Stimulated activated CD4-positive, alpha-beta T cell treated with anti-CD3 and anti-CD28 coated beads, Interleukin-12 subunit alpha, Interleukin-12 subunit beta, amount 100 ng/mL, for 48 hours (primary cell): ENCODE measurements at regions not wholly inside any gene's neighbourhood (a gene's known extent, or its start where the extent isn't known, plus 50 kb on each side); places are given as distances from the start of the nearest gene placed in this dataset.
"Not testable (repeated sequence)": the region's sequence is repeated elsewhere in the genome, so short reads cannot be mapped to it uniquely, and the experiment has no call there.

Experiments
- DNase-seq, 3 donors: peaks; one replicate each; pipeline ENCODE4 v3.0.0-alpha.2; 2020; ENCODE audit warnings: low read depth in 2 of 3, low spot score in 1 of 3

- no peak for DNase-seq
These were observed 215.1 kb downstream of the RBM26 start for GRCh38 chr13:79190932-79191331.

GRCh38 chr13:79187917-79188690 is 218.0 kb downstream of the RBM26 start:
- no peak for DNase-seq

DNA sequence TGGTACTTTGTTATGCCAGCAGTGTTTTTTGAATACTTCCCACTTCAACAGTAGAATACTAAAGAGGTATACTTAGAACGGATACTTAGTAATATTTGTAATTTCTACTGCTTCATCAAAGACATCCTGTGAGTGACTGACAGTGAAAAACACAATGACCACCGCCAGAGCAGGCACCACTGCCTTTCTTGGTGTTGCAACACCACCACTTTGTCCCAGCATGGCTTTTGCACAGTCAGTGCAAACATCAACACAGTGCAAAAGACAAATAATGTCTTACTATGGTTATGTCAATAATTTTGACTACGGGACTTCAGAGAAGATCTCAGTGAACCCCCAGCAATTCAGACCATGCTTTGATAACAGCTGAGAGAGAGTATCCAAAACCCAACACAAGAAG is 220.5 kb downstream of the RBM26 start:
- DNase-seq, result no peak

DNA sequence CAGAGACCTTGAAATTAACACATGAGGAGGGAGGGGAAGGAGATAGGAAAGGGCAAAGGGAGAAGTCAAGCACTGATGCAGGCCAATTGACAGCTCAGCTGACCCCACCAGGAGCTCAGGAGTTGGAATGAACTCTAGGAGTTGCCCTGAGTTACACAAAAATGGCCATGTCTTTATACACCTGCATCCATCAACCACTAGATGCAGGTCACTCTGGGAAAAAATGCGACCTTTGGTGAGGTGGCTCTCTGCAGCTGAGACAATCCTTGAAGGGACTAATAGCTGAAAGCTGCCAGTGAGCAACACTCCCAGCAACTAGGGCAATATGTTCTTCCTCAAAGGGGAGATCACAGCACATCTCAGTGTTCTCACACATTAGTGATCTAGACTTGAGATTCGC is 222.8 kb downstream of the RBM26 start:
- no peak for DNase-seq

DNA sequence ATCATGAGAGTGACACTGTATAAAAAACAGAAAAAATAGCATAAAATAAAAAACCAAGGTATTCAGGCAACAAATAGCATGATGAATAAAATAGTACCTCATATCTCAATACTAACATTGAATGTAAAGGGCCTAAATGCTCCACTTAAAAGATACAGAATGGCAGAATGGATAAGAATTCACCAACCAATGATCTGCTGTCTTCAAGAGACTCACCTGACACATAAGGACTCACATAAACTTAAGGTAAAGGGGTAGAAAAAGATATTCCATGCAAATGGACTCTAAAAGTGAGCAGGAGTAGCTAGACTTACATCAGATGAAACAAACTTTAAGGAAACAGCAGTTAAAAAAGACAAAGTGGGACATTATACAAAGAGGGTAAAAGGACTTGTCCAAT is 232.4 kb downstream of the RBM26 start:
- not testable (repeated sequence) for DNase-seq

DNA sequence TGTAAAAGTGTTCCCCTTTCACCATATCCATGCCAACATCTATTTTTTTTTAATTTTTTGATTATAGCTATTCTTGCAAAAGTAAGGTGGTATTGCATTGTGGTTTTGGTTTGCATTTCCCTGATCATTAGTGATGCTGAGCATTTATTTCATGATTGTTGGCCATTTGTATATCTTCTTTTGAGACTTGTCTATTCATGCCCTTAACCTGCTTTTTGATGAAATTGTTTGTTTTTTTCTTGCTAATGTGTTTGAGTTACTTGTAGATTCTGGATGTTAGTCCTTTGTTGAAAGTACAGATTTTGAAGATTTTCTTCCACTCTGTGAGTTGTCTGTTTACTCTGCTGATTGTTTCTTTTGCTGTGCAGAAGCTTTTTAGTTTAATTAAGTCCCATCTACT is 233.1 kb downstream of the RBM26 start:
- not testable (repeated sequence) for DNase-seq

DNA sequence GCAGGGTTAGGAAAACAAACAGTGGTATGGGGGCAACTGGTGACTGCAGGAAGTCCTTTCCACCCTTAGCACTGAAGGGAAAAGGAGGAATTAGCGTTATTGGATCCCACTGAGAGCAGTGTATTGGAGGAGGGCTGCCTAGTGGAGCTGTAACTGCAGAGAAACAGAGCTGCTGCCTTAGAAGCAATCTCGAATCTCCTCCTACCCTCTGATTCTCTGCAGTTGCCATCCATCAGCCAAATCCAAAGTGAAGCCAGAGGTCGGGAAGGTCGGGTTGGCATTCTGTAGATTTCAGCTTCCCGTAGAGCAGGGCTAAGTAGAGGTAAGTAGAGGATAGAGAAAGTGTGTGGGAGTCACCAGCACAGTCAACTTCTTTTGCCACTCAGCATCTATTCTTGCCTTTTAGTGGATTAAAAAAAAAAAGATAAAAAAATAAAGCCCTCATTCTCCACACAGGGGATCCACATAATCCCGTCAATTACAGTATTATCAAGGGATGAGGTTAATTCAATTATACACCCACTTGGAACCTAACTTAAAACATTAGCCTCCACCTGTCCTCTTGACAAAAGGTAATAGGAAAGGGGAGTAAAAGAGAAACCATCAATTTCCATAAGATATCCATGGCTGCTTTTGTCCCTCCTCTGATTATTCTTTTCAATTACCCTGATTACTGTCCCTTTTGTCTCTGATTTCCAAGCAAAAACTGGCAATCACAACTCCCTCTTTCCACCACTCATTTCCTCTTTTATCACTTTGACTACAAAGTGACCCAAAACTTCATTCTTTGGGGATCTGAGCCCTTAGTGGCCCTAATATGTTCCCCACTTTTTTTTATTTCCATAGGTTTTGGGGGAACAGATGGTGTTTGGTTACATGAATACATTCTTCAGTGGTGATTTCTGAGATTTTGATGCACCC is 234.7 kb downstream of the RBM26 start:
- no peak for DNase-seq

DNA sequence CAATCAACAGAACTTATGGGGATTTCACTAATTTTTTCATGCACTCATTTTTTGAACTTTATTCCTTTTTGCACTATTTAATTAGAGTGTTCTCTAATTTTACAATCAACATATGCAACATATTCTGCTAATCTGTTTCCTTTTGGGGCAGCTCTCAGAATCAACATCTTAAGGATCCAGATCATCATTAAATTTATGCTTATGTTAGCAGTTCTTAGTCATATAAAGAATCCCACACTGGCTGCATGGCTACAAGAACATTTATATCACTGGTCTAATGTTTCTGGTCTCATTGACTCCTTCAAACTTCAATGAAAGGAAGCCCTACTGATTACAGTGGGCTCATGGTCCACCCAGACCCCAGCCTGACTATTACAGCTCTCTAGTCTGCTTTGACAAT is 245.2 kb downstream of the RBM26 start:
- no peak for DNase-seq

GRCh38 chr13:79155883-79156282 is 250.2 kb downstream of the RBM26 start:
- no peak for DNase-seq

GRCh38 chr13:79149210-79149609 is 256.8 kb downstream of the RBM26 start:
- DNase-seq, result no peak

- DNase-seq, result no peak
These were observed 265.0 kb downstream of the RBM26 start for GRCh38 chr13:79141082-79141481.

DNA sequence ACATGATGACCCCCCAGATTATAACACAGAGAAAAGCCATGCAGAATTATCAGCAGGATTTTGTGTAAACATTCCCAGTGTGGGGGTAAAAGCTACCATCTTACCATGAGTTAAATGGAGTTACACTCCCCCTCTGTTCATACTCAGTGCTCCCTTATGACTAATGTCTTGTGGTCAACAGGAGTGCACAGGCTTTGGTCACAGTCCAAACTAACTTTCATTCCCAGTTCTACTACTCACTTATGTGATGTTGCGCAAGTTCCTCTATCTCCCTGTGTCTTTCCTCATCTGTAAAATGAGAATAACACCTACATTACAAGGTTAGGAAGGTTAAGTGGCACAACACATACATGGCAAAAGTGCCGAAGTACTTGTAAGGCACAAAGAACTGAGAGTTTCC is 277.9 kb downstream of the RBM26 start:
- DNase-seq, result no peak

DNA sequence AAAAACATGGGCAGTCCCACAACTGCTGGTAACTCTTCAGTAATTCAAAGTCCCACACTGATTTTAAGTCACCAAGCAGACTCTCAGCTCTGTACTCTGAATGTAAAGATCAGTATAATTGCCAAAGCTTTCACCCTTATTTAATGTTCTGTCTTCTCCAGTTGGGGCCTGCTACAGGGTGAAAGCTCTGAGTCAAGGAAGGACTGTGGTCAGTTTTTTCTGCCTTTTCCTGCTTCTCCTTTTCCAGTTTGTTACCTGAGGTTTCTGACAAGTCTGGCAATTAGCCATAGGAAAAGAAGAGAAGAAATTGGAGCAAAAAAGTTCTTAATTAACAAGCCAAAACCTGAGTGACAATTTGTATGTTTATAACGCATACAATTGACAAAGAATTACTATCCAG is 279.3 kb downstream of the RBM26 start:
- DNase-seq, result no peak

- DNase-seq, result no peak
These were observed 281.9 kb downstream of the RBM26 start for GRCh38 chr13:79124183-79124582.

DNA sequence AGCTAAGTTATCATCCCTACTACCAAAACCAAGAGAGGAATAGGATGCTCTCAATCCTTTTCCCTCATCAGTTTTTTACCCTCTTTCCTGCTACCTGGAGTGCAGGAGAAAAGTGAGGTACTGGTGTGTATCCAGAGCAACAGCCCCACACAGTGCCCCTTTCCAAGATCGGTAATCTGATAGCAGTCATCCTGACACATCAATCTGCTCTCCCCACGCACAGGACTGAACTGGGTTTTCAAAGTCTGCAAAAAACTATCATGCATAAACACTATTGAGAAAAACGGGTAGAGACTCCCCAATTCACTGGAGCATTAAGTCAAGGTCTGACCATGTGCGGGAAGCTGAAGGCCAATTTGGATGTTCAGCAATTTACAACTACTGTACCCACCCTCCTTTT is 284.8 kb downstream of the RBM26 start:
- no peak for DNase-seq

DNA sequence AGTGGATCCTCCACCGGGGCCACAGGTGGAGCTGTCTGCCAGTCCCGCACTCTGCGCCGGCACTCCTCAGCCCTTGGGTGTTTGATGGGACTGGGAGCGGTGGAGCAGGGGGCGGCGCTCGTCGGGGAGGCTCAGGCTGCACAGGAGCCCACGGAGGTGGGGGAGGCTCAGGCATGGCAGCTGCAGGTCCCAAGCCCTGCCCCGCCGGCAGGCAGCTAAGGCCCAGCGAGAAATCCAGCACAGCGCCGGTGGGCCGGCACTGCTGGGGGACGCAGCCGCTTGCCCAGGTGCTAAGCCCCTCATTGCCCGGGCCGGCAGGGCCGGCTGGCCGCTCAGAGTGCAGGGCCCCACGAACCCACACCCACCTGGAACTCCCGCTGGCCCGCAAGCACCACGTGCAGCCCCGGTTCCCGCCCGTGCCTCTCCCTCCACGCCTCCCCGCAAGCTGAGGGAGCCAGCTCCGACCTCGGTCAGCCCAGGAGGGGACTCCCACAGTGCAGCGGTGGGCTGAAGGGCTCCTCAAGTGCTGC is 286.4 kb downstream of the RBM26 start:
- DNase-seq, result no peak

DNA sequence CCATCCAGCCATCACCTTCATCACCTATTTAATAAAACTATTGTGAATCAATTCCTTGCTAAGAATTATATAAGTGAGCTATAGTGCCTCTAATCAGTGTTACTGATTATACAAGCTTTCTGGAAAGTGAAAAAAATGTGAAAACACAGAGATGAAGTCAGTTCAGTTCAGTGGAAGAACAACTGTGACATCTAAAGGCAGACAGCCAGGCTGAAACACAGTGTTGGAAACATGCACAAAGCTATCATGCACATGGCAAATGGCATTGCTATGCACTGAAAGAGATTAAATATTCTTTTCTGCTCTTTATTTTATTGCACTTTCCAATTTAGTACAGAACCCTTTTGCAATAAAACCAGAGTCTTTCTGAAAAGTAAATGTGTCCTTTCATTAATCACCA is 294.0 kb downstream of the RBM26 start:
- no peak for DNase-seq

DNA sequence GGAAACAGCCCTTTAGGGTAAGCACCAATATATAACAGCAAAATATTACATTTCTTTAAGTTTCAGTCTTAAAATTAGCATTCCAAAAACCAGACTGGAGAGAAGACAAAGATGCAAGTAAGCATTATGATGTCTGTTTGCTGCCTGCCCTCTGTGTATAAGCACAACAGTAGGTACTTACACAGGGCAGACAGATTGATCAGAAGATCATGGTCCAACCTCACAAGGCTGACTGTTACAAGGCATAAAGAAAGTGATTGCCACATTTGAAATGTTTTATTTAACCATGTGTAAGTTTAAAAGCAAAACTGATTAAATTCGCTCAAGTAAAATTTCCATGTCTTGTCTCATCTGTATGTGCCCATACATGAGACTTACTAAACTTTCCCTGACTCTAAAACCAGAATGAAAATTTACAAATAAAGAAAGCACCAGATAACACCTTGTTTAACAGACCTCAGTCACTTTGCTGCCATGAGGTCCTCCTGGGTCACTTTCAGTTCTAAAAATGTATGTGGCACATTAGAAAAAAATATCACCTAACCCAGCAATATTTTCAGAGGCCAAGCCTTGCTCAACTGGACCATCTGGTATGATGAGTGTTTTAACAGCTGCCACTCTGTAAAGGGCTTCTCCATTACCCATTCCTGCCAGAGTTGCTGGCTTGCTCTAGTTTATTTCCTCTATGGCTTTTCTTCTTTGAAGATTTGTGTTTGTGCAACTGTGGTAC is 297.0 kb downstream of the RBM26 start:
- DNase-seq, result no peak

DNA sequence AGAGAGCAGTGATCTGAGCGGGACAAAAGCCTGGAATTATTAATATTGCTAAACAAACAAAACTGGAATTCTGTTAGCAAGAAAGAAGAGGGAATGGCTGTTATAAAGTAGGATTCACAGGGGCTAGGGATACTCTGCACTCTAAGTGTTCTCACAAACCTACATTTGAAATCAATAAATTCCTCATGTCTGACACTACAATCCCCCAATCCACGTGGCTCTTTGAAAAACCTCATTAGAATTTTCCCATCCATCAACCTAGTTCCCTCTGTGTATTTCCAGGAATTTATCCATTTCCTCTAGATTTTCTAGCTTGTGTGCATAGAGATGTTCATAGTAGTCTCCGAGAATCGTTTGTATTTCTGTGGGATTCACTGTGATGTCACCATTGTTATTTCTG is 307.5 kb downstream of the RBM26 start:
- DNase-seq, result no peak

DNA sequence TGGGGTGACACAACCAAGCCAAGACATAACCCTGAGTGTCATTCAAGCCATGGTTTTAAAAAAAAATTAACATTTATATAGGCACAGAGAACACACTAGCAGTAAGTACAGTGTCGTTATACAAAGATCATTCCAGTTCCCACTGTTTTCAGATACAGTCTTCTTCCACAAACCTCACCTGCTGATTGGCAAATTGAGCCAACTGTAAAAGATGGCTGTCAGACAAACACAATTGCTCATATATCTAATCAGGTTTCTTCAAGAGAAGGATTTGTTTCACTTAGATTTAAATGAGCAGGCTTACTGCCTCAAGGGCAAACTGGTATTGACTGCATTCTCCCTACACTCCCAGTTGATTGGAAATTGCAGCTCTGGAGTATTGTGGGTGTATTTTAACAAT is 308.9 kb downstream of the RBM26 start:
- DNase-seq, result no peak

GRCh38 chr13:79096099-79096498 is 310.0 kb downstream of the RBM26 start:
- DNase-seq, result no peak
